Loucy (cell line): ENCODE measurements at regions not wholly inside any gene's neighbourhood (a gene's known extent, or its start where the extent isn't known, plus 50 kb on each side); places are given as distances from the start of the nearest gene placed in this dataset.

Experiments used
- H2AFZ ChIP-seq: fragments of 200-600 bp; sonication (generic); 2 replicates; pipeline ENCODE4 v1.6.0; 2016; ENCODE audit warnings: antibody characterized with exemption, mild to moderate bottlenecking, low read length, moderate library complexity
- H3F3A ChIP-seq: fragments of 200-600 bp; 2 replicates; pipeline ENCODE4 v1.6.0; 2016; ENCODE audit warnings: antibody characterized with exemption, low read depth, mild to moderate bottlenecking
- H3K27me3 ChIP-seq: fragments of 200-600 bp; sonication (generic); 2 replicates; pipeline ENCODE4 v1.6.1; 2014; ENCODE audit warnings: low read length, mild to moderate bottlenecking; ENCODE audit not compliant: insufficient read depth, poor library complexity, severe bottlenecking
- H3K36me3 ChIP-seq: fragments of 200-600 bp; sonication (generic); 2 replicates; pipeline ENCODE4 v1.6.1; 2016; ENCODE audit warnings: low read length; ENCODE audit not compliant: insufficient read depth
- H3K4me1 ChIP-seq: fragments of 200-600 bp; sonication (generic); 2 replicates; pipeline ENCODE4 v1.5.1; 2014; ENCODE audit warnings: low read length, mild to moderate bottlenecking; ENCODE audit not compliant: insufficient read depth, poor library complexity, severe bottlenecking
- H3K4me2 ChIP-seq: fragments of 200-600 bp; sonication (generic); 2 replicates; pipeline ENCODE4 v1.6.0; 2014; ENCODE audit warnings: antibody characterized with exemption, low read length, low read depth, mild to moderate bottlenecking; ENCODE audit not compliant: poor library complexity, severe bottlenecking
- H3K4me3 ChIP-seq: fragments of 200-600 bp; sonication (generic); 2 replicates; pipeline ENCODE4 v1.5.1; 2014; ENCODE audit warnings: low read length, mild to moderate bottlenecking, mixed read lengths; ENCODE audit not compliant: poor library complexity, severe bottlenecking
- H3K79me2 ChIP-seq: fragments of 200-600 bp; sonication (generic); 2 replicates; pipeline ENCODE4 v1.6.1; 2014; ENCODE audit warnings: low read length; ENCODE audit not compliant: insufficient read depth
- H3K9ac ChIP-seq: fragments of 200-600 bp; sonication (generic); 2 replicates; pipeline ENCODE4 v1.6.0; 2014; ENCODE audit warnings: mild to moderate bottlenecking, low read depth, low read length, moderate library complexity; ENCODE audit not compliant: poor library complexity, severe bottlenecking
- H3K9me2 ChIP-seq: fragments of 200-600 bp; sonication (generic); replicated peaks from 2 replicates; pipeline ENCODE4 v1.6.1; 2016; ENCODE audit warnings: low read depth, low read length, mixed read lengths
- H3K9me3 ChIP-seq: fragments of 200-600 bp; sonication (generic); 2 replicates; pipeline ENCODE4 v1.6.1; 2014; ENCODE audit warnings: mild to moderate bottlenecking, antibody characterized with exemption, low read length, low read depth; ENCODE audit not compliant: insufficient read depth
- H4K20me1 ChIP-seq: fragments of 200-600 bp; sonication (generic); 2 replicates; pipeline ENCODE4 v1.6.0; 2014; ENCODE audit warnings: antibody characterized with exemption, low read length, mild to moderate bottlenecking; ENCODE audit not compliant: insufficient read depth, poor library complexity, severe bottlenecking
- EZH2phosphoT487 ChIP-seq: fragments of 200-600 bp; IDR thresholded peaks from 2 replicates; pipeline ENCODE4 v1.6.1; 2018; ENCODE audit warnings: antibody characterized with exemption, mild to moderate bottlenecking, moderate library complexity, borderline replicate concordance
- TF ChIP-seq, protein P1 (sequence below): fragments of 200-600 bp; sonication (generic); conservative IDR thresholded peaks from 2 replicates; pipeline ENCODE4 v1.5.1; 2014; ENCODE audit warnings: mild to moderate bottlenecking, antibody characterized with exemption, low read length

GRCh38 chr18:39834636-39835035 is 2120.4 kb upstream of the PIK3C3 start:
- no peak overlapping the region for H3K9ac ChIP-seq
- H3K9me2 ChIP-seq = no peaks in the 10 kb centered on the region
- no peak overlapping the region for H2AFZ ChIP-seq
- H3K36me3 ChIP-seq = no peaks in the 10 kb centered on the region
- no peaks in the 10 kb centered on the region for H3F3A ChIP-seq
- no peaks in the 10 kb centered on the region for H3K9me3 ChIP-seq
- TF ChIP-seq, protein P1, sequence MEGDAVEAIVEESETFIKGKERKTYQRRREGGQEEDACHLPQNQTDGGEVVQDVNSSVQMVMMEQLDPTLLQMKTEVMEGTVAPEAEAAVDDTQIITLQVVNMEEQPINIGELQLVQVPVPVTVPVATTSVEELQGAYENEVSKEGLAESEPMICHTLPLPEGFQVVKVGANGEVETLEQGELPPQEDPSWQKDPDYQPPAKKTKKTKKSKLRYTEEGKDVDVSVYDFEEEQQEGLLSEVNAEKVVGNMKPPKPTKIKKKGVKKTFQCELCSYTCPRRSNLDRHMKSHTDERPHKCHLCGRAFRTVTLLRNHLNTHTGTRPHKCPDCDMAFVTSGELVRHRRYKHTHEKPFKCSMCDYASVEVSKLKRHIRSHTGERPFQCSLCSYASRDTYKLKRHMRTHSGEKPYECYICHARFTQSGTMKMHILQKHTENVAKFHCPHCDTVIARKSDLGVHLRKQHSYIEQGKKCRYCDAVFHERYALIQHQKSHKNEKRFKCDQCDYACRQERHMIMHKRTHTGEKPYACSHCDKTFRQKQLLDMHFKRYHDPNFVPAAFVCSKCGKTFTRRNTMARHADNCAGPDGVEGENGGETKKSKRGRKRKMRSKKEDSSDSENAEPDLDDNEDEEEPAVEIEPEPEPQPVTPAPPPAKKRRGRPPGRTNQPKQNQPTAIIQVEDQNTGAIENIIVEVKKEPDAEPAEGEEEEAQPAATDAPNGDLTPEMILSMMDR = no peak
- no peak for TF ChIP-seq EZH2phosphoT487
- no peaks in the 10 kb centered on the region for H4K20me1 ChIP-seq
- no peaks in the 10 kb centered on the region for H3K4me1 ChIP-seq
- H3K4me2 ChIP-seq = no peak overlapping the region
- H3K4me3 ChIP-seq = no peak overlapping the region
- H3K27me3 ChIP-seq = no peaks in the 10 kb centered on the region
- no peaks in the 10 kb centered on the region for H3K79me2 ChIP-seq

DNA sequence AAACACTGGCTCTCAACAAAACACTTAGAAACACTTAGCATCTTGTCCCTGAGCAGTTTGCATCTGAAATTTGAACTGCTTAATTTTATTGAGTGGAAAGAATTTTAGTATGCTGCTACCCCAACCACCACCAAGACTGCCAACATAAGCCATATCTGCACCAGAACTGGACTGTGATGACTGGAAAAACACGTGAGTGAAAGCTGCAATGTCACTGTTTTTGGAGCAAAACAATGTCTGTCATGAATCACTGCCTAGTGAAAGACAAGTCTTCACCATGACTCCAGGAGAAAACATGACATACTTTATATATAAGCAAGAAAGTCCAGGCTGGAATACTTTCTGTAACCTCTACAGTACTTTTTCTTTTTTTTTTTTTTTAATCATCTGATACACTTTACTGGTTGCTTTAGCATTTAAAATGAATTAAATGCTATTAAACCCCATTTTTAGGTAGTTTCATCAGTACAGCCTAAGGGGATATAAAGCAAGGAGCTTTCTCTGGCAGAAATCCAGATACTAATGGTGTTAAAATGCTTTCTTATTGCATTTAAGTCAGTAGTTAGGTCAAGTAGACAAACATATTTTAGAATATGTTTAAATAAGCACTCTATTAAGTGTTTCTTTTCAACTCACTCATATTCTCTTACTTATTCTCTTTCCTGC is 2129.4 kb upstream of the PIK3C3 start:
- Histone ChIP-seq H4K20me1 (no peaks in the 10 kb centered on the region), H3K4me3 (no peak overlapping the region), H3K4me2 (no peak overlapping the region), H2AFZ (no peak overlapping the region), H3K27me3 (no peaks in the 10 kb centered on the region), H3K36me3 (no peaks in the 10 kb centered on the region), H3K4me1 (no peaks in the 10 kb centered on the region), H3F3A (no peaks in the 10 kb centered on the region), H3K9ac (no peak overlapping the region), H3K79me2 (no peaks in the 10 kb centered on the region), H3K9me3 (no peaks in the 10 kb centered on the region), H3K9me2 (no peaks in the 10 kb centered on the region)
- TF ChIP-seq, protein P1 = no peak
- no peak for TF ChIP-seq EZH2phosphoT487

DNA sequence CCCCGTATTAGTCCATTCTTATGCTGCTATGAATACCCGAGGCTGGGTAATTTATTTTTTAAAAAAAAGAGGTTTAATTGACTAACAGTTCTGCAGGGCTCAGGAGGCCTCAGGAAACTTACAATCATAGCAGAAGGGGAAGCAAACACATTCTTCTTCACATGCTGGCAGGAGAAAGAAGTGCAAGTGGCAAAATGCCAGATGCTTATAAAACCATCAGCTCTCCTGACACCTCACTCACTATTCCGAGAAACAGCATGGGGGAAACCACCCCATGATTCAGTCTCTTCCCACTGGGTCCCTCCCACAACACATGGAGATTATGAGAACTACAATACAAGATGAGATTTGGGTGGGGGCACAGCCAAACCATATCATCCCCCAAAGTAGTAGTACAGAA is 2148.5 kb upstream of the PIK3C3 start:
- no peaks in the 10 kb centered on the region for H3K36me3 ChIP-seq
- H3K79me2 ChIP-seq = no peaks in the 10 kb centered on the region
- no peak for TF ChIP-seq EZH2phosphoT487
- TF ChIP-seq, protein P1 = no peak
- peaks cover 2% of the 10 kb centered on the region; the same call in 1 of the 2 replicates for H3K9me3 ChIP-seq
- H3K9ac ChIP-seq = no peak overlapping the region
- no peaks in the 10 kb centered on the region for H4K20me1 ChIP-seq
- peaks cover 11% of the 10 kb centered on the region for H3F3A ChIP-seq
- no peak overlapping the region for H3K4me3 ChIP-seq
- H3K4me1 ChIP-seq = no peaks in the 10 kb centered on the region
- H3K9me2 ChIP-seq = no peaks in the 10 kb centered on the region
- H3K27me3 ChIP-seq = no peaks in the 10 kb centered on the region
- no peak overlapping the region for H2AFZ ChIP-seq
- H3K4me2 ChIP-seq = no peak overlapping the region
